HG03097 (cell line): ENCODE measurements at regions not wholly inside any gene's neighbourhood (a gene's known extent, or its start where the extent isn't known, plus 50 kb on each side); places are given as distances from the start of the nearest gene placed in this dataset.
"Not testable (repeated sequence)": the region's sequence is repeated elsewhere in the genome, so short reads cannot be mapped to it uniquely, and the experiment has no call there.

Source experiments
- ATAC-seq: cut with Tn5 transposase; IDR thresholded peaks from one replicate; pipeline ENCODE4 v1.9.1; 2021; ENCODE audit not compliant: unreplicated experiment, low FRiP score

DNA sequence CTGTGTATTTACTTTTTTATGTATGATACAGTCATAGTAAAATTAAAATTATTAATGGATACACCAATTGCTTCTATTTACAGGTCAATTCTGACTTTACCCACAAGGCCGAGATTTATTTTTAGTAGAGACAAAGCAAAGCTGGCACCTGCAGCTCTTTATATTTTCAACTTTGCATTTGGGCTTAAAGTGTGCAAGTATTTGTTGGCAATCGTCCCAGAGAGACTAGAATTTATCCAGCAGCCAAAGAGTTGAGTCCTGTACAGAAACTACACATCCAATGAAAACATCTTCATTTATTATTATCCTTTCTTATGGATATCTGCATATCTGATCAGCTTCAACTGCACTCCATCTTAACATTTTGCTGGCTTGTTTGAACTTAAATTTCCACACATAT lies 485.6 kb downstream of the SOX11 start:
- ATAC-seq, result no peak

DNA sequence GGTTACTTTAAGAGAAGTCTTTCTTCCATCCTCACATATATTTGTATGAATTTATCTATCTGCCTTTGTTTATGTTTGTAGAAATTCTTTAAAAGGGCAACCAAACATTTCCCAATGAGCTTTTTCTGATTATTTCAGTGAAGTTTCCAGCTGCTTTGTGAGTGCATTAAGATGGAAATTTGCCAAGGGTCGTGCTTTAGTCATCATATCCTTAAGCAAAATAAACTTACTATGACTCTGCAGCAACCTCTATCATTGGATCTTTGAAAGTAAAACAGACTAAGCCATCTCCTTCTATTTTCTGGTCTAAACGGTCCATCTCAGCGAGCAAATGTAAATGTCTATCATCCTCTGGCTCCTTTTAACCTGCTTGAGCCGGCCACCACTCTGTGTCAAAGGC lies 489.3 kb downstream of the SOX11 start:
- ATAC-seq, result no peak

DNA sequence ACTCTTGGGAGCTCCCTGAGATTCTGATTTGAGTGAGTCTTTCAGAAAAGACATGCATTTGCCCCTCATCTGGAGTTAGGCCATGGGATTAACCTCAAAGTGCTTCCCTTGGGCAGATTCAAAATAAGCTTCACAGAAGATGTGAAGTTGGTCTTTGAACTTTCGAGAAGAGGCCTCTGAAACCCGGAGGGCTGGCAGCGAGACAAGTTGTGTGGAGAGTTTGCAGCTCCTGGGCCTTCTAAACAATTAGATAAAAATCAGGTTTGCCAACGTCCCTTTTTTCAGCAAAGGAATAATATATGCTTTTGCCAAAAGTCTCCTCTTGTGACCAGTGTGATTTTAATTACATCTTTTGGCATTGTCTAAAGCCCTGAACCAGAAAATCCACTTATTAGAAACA lies 489.7 kb downstream of the SOX11 start:
- ATAC-seq, result no peak

DNA sequence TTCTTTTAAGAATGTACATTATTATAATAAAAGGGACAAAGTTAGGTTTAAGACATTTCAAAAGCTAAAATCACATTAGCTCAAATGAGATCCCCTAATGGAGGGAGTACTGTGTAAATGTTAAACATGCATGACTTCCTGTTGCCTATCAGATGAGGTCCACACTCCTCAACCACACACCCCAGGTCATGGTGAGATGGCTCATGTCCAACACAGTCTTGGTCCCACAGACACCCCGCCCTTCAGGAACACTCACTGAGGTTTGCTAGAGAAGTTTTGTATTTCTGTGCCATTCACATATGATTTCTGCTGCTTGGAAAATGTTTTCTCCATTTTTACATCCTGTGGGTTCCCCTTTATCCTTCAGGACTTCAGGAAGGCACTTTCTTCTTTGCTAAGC lies 491.0 kb downstream of the SOX11 start:
- ATAC-seq, result no peak

DNA sequence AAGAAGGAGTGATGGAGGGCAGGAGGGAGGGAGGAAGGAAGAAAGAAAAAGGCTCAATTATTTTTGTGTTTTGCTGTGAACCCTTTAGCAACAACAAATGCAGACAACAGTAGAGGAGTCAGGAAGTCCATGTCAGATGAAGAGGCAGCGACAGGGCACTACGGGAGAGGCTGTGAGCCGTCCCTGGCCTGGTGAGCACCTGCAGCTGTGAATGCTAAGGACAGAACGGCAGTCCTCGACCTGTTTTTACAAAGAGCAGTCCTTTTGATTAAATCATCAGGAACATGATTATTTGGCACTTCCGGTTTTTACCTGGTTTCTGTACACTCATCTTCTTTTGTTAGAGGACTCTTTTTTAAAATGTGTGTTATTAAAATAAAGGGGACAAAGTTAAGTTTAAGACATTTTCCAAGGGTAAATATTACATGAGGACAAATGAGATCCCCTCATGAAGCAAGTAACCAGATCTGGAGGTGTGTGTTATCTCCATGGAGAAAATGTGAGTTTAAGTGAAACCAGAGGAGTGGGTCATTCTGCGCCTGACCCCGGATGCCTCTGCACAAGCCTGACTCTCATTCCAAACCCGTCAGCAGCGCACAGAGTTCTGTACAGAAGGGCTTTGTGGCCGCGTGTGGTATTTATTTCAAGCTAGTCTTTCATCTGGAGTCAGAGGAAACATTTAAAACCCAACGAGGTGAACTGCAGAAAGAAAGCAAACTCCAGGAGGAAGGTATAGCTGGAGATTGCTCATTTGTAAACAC lies 492.5 kb downstream of the SOX11 start:
- ATAC-seq, result no peak

DNA sequence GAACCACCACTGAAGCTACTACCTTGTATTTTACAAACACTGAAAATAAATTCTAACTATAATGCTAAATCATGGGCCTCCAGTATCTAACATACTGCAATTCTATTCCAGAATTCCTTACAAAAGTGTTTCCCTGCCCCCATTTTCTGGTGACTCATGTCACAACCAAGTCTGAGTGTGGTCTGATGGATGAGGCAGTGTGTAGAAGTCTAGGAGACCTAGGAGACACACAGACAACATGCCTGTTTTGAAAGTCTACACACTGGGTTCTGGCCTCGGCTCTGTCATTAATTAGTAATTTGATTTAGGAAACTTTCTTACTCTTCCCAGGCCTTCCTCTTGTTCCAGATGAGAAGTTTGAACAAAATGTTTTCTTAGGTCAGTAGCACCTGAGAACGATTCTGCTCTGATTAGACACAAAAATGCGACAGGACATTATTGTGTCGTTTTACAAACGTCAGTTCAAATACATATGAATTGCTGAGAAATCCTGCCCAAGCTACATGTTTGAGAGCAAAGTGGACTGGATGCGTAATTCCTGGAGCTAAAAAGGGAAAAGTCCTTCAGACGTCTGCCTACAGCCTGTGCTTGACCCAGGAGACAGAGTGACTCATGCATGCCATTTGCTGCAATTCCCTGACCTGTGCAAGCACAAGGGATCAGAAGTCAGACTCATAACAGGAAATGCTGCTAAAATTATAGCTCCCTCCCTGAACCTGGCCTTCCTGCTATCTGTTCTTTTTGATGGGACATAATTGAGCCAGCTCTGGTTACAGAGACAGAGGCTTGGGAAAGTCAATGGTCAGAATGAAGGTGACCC lies 494.4 kb downstream of the SOX11 start:
- ATAC-seq, result no peak

DNA sequence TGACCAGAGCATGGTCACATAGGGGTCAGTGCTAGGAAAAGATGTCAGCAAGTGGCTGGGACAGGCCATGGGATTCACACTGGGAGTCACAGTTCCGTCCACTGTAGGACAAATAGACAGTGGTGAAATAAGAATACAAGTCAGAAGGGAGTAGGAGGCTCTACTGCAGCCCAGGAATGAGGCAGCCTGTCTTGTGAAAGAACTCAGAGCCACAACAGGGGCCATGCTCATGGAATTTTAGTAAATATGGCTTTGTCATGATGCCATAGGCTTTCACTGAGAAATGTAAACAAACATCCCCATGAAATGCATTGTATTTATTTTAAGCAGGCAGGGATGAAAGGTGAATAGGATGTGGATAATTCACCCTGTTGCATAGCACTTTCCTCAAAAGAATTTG lies 504.3 kb downstream of the SOX11 start:
- ATAC-seq, result no peak

DNA sequence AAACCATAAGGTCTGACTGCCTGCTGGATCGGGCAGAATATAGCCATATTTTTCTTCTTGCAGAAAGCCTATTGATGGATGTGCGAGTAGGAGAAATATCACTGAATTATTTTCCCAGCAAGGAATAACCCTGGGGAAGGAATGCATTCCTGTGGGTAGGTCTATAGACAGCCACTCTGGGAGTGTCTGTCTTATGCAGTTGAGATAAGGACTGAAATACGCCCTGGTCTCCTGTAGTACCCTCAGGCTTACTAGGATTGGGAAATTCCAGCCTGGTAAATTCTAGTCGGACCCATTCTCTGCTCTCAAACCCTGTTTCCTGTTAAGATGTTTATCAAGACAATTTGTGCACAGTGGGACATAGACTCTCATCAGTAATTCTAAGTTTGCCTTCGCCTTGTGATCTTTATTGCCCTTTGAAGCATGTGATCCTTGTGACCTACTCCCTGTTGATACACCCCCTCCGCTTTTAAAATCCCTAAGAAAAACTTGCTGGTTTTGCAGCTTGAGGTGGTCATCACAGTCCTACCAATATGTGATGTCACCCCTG lies 506.3 kb downstream of the SOX11 start:
- ATAC-seq, result not testable (repeated sequence)

DNA sequence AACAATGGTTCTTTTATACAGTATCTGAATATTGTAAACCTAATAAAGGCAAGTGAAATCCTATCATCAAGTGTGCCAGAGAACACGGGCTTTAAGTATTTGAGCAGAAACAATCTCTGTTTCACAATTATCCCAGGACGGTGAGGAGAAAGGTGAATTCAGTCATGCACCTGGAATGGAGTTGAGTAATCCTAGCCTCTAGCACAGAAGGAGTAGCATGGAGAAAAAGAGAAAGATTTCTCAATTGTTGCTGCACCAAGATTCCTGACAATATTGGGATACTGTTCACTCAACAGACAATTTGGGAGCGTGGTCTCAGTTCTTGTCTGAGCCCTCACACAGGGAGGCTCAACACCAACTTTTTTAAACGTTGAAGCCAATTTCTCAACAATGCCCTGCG lies 510.6 kb downstream of the SOX11 start:
- no peak for ATAC-seq

DNA sequence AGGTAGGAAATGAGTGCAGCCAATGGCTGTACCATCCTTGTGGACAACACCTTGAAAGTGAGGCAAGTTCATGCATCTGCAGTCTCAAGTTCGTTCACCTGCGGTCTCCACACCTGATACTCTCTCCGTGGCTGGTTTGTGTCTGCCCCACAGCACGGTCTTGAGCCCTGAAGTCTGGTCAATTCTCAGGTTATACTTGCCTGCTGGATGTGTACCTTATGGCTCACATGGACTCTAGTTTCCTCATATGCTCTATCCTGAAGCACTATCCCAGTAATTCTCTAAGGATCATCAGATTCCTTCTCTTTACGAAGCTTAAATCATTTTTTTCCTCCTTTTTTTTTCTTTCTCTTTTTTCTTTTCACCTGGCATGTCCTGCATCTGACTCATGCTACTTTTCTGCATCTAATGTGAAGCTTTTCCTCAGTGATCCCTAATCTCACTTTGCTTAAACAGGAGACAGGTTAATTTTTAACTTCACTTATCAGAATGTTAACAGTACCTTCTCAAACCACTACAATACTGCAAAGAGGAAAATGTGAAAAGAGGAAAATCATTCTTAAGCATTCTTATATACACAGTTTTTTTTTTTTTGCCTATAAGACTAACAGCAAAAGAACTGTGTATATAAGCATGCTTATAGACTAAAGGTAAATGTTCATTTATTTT lies 511.2 kb downstream of the SOX11 start:
- ATAC-seq, result no peak

DNA sequence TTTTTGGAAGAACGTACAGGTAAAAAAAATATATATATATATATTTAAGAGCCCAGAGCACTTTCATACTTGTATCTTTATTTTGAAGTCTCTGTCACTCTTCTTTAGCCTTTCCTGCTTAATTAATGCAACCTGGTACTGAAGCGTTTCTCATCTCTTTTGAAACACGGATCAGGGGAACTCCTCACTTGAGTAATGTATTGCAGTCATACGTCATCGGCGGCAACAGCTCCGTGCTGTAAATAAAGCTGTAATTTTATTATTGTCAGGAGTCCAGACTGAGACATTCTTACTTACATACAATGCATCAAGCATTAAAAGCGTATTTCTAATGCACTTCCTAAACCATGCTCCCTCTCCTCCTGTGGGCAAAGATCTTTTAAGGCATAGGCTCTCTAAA lies 514.7 kb downstream of the SOX11 start:
- no peak for ATAC-seq

DNA sequence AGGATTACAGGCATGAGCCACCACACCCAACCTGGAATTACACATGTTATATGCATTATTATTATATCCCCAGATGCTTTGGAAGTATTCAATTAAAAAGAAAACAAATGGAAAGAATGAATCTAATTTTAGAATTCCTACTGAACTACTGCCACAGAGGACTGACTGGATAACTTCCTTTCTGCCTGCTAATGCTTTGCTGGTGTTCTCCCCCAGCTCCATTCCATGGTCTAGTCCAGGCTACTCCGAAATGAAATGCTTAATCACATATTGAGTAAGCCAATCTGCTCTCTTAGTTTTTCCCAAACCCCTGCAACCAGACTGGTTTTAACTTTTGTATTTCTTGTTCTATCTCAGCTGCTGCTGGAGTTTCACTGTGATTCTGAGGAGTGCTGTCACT lies 519.1 kb downstream of the SOX11 start:
- ATAC-seq, result no peak

DNA sequence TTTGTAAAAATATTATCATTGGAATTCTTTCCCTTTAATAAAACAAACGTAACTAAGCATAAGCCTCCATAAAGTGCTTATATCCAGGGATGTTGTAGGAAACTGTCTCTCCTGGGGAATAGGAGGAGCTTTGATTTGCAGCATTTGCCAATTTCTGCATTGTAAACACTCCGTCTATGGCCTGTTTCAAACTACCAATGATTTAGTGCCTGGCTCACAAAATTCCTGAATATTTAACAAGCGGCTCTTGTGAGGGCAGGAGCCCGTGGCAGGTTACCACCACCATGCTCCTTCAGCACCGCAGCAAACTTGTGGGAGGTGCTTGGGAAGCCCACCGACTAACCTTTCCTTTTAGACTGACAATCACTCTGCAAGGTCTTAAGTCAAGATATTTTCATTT lies 520.3 kb downstream of the SOX11 start:
- no peak for ATAC-seq

DNA sequence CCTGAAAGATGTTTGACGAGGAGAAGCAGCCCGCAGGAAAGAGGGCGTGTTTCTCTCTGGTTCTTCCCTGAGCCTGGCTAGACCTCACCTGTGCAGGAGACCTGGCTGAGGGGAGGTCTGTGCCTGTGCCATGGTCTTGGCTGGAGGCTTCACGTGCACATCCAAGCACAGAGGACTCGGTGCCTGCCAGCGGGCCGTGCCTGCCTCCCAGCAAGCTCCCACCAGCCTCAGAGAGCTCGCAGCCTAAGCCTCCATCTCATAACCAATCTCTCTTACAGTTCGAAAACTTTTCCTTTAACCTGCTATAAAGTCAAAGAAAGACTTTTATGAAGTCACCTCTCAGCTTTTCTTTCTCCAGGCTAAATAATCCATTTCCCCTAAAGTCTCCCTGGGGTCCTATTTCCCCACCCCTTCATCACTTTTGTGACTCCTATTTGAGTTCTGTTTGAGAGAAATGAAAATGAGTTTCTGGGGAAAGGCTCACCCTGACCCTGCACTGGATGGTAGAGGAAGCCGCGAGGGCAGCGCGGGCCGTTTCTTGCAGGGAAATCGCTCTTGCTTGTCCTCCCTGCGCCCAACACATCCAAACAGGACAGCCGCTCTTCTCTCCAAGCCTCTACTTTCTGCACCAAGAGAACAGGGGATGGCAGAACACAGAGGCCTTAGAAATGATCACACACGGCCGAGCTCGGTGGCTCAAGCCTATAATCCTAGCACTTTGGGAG lies 521.0 kb downstream of the SOX11 start:
- ATAC-seq, result no peak

DNA sequence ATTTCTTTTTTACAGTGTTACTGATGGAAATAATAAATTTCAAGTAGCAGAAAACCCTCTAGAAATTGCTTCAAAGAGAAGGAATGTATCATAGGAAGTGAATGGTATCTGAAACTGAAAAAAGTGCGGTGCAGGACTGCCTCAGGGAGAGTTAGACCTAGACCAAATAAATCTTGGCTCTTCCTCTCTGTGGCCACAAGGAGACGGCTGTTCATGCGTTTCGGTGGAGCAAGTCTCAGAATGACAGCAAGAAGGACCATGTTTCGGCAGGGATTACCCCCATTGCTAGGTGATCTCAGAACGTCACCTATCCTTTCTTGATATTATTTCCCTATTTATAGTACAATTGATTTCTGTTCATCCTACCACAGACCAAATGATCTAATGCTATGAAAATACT lies 522.3 kb downstream of the SOX11 start:
- ATAC-seq, result no peak

DNA sequence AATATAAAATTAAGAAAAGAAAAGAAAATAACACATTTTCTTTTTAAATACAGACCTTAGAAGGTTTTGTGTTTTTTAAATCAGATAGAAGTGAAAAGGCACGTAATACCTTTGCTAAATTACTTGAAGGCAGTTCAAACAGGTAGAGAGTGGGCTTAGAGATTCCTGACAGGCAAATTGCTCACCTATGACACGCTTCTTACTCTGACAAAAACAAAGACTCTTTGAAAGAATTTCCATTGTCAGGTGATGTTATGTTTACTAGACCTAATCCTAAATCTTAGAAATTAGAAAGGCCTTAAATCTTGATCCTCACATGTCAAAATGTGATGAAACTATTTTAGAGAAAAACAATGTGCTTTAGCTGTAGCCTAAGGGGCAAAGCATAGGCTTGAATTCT lies 522.9 kb downstream of the SOX11 start:
- ATAC-seq, result no peak

DNA sequence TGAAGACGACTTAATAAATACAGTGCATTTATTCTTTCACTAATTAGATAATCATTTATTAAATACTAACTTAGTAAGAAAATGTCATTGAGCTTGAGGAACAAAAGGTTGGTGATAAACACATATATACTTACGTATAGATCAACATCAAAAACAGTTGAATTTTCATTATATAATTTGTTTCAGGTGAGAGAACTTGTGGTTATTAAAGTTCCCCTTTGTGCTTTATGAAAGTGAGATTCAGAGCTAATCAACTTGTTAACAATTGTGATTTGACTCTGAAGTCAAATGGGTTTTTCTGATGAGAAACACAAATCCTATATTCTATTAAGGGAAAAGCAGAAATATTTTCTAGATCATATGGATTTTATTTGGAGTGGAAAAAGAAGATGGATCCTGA lies 524.0 kb downstream of the SOX11 start:
- no peak for ATAC-seq

DNA sequence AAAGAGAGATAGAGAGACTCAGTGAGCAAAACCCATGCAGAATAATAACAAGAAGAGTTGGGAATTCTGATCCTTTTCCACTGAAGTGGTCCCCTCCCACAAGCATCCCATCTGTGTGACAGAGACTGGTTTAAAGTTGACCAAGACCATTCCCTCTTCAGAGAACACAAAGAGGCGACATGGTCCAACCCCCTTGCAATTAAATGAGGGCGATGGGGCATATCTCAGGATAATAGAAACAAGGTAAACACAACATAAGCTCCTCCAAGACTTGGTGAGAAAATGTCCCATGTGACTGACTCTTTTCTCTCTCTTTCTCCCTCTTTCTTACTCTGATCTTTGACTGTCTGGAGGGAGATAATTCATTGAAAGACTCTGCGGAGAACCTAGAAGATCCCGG lies 526.7 kb downstream of the SOX11 start:
- no peak for ATAC-seq

DNA sequence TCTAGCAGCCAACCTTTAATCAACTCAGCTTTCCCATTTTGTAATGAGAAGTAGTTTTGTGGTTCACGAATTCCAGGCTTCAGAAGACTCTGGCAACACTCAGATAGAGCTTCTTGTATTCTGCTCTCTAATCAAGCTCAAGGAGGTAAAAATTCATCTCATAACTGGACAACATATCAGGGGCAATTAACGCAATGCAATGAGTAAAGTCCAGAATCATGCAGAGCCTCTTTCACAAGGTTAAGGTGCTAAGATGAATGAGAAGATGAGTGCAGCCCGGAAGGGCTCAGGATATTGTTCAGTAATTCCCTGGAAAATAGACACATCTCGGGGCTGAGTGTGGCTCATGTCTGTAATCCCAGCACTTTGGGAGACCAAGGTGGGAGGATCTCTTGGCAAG lies 527.7 kb downstream of the SOX11 start:
- no peak for ATAC-seq

DNA sequence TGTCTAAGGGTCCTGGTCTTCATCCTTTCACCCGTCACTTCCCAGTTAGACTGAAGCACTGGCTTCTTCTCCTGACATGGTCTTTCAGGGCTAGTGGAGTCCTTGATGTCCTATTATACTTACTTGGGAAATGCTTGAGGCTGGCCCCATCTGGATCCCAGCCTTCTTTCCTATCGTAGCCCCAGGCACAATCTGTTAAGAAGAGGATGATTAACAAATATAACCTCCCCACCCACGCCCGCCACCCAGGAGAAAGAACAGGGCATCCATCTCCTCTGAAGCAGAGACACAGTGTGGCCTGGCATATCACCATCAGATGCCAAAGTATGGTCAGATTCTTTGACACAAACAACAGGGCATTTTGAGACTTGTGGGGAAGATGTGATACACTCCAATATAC lies 530.1 kb downstream of the SOX11 start:
- ATAC-seq, result no peak

DNA sequence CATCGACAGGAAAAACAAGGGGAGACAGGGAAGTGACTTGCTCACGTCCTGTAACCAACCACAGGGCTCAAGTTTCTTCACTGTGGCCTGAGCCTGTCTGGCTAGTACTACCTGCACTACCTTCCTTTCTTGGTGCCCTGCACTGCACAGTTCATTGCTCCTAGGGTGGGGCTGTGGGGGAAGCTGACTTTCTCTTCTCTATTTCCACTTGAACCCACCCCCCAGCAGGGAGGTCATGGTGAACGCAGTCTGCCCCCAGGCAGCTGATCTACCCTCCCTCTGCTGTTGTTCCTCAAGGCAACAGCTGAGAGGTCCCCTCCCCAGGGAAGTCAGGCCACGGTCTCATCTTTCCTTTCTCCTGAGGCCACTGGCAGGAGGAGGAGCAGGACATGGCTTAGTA lies 532.1 kb downstream of the SOX11 start:
- ATAC-seq, result no peak
